ENCODE measurements at regions not wholly inside any gene's neighbourhood (a gene's known extent, or its start where the extent isn't known, plus 50 kb on each side); places are given as distances from the start of the nearest gene placed in this dataset.

DNA sequence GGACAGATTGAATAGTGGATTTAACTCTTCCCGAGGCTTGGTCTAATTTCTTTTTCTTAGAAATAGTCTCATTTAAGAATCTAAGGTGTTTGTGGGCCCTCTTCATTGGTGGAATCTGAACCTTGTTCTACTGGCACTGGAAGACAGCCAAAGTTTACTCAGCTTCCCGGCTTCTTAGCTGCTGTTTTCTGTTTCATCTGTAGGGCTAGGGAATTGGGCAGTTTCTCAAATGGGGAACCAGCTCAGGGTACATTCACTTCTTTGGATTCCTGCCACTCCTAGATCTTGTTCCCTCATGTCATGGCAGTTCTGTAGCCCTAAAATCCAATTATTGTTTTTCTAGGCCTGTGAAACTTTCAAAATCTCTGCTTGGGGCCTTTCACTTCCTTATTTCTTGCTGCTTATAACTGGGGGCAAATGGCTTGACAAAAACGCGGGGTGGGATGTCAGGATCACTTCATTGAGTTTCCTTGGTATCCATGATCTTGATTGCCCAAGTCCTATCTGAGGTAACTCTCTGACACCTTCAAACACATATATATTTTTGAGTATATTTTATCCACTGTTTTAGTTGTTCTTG is 985.0 kb downstream of the C4orf33 start:
- no peaks in the 10 kb centered on the region for H3K9me3 ChIP-seq
- TF ChIP-seq POLR2A (IDR thresholded peaks at IDR 0.05), result no peak
- H3K4me1 ChIP-seq, result no peaks in the 10 kb centered on the region
- WGBS, 2 donors, result 76 to 81% methylated on average over 4 of the region's 4 CpGs
- intact Hi-C loops (cut with DNase I; ENCODE audit: low total_unique reads), result no loop called here
- no peak overlapping the region for H3K4me3 ChIP-seq
- no peaks in the 10 kb centered on the region for H3K27me3 ChIP-seq
- no peaks in the 10 kb centered on the region for H3K36me3 ChIP-seq (ENCODE audit: low read depth, missing control alignments)
- DNase-seq, result no peak
- H3K27ac ChIP-seq, result no peak overlapping the region

- no peak for DNase-seq
- no peaks in the 10 kb centered on the region for H3K27me3 ChIP-seq
- H3K9me3 ChIP-seq, result no peaks in the 10 kb centered on the region
- WGBS, 2 donors, result 65 to 73% methylated on average over 14 to 20 of the region's 22 CpGs
- H3K27ac ChIP-seq, result no peak overlapping the region
- intact Hi-C loops (cut with DNase I; ENCODE audit: low total_unique reads), result no loop called here
- no peaks in the 10 kb centered on the region for H3K36me3 ChIP-seq (ENCODE audit: low read depth, missing control alignments)
- peak overlapping the region; percentile 34 to 54 for H3K4me3 ChIP-seq
- H3K4me1 ChIP-seq, result peaks cover 8% of the 10 kb centered on the region
- TF ChIP-seq, protein P1, sequence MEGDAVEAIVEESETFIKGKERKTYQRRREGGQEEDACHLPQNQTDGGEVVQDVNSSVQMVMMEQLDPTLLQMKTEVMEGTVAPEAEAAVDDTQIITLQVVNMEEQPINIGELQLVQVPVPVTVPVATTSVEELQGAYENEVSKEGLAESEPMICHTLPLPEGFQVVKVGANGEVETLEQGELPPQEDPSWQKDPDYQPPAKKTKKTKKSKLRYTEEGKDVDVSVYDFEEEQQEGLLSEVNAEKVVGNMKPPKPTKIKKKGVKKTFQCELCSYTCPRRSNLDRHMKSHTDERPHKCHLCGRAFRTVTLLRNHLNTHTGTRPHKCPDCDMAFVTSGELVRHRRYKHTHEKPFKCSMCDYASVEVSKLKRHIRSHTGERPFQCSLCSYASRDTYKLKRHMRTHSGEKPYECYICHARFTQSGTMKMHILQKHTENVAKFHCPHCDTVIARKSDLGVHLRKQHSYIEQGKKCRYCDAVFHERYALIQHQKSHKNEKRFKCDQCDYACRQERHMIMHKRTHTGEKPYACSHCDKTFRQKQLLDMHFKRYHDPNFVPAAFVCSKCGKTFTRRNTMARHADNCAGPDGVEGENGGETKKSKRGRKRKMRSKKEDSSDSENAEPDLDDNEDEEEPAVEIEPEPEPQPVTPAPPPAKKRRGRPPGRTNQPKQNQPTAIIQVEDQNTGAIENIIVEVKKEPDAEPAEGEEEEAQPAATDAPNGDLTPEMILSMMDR (IDR thresholded peaks at IDR 0.05), result no peak
- no peak for TF ChIP-seq POLR2A (IDR thresholded peaks at IDR 0.05)
These were observed 994.5 kb downstream of the C4orf33 start for GRCh38 chr4:130090427-130090826.

DNA sequence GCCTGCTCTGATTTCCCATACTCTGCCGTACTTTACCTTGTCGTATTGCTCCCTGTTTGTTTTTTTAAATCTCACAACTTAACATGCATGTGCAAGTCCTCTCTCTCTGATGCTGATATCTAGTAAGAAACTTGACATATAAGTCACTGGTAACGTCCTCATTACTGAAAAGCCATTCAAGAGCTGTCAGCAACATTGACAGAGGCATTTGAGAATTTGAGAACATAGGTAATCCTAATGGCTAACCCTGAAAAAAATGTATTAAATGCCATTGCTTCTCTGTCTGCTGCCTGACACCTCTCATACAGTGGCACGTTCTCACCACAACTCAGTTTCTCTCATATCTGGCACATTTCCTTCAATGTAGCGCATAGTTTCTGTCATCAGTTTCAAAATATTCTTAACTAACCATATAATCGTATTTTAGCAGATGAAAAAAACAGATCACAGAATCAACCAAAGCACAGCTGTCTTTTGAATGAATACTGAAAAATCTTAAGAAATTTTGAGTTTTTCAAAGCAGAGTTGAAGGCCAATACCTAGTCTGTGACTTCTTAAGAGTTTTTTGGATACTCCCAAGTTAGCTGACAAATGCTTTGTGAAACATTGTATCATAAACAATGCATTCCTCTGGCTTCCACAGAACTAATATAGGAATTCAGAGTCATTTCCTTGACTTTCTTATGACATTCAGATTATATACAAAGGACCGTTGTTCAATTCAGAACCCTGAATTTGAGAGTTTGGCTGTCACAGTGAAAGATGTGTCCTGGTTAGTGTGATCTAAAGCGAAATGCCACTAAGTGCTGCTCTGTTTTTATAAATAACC is 996.4 kb downstream of the C4orf33 start:
- H3K4me3 ChIP-seq, result no peak overlapping the region
- no peaks in the 10 kb centered on the region for H3K27me3 ChIP-seq
- H3K36me3 ChIP-seq (ENCODE audit: low read depth, missing control alignments), result no peaks in the 10 kb centered on the region
- WGBS, 2 donors, result 39 to 45% methylated on average over 8 of the region's 8 CpGs
- H3K4me1 ChIP-seq, result peaks cover 8% of the 10 kb centered on the region
- DNase-seq, result no peak
- intact Hi-C loops (cut with DNase I; ENCODE audit: low total_unique reads), result no loop called here
- H3K9me3 ChIP-seq, result no peaks in the 10 kb centered on the region
- H3K27ac ChIP-seq, result no peak overlapping the region
- TF ChIP-seq POLR2A (IDR thresholded peaks at IDR 0.05), result no peak
- TF ChIP-seq, protein P1 (IDR thresholded peaks at IDR 0.05), result no peak

GRCh38 chr4:130099105-130099504 is 1003.2 kb downstream of the C4orf33 start:
- Histone ChIP-seq H3K27ac (no peak overlapping the region), H3K4me1 (no peaks in the 10 kb centered on the region), H3K36me3 (ENCODE audit: low read depth, missing control alignments) (no peaks in the 10 kb centered on the region), H3K9me3 (no peaks in the 10 kb centered on the region), H3K4me3 (no peak overlapping the region), H3K27me3 (no peaks in the 10 kb centered on the region)
- intact Hi-C loops (cut with DNase I; ENCODE audit: low total_unique reads), result no loop called here
- 53 to 59% methylated on average over 1 of the region's 1 CpG for WGBS, 2 donors
- no peak for DNase-seq
- no peak for TF ChIP-seq POLR2A (IDR thresholded peaks at IDR 0.05)
- TF ChIP-seq, protein P1 (IDR thresholded peaks at IDR 0.05), result no peak

- intact Hi-C loops (cut with DNase I; ENCODE audit: low total_unique reads), result no loop called here
- Histone ChIP-seq H3K27ac (no peak overlapping the region), H3K27me3 (no peaks in the 10 kb centered on the region), H3K4me3 (no peak overlapping the region), H3K9me3 (no peaks in the 10 kb centered on the region), H3K36me3 (ENCODE audit: low read depth, missing control alignments) (no peaks in the 10 kb centered on the region), H3K4me1 (no peaks in the 10 kb centered on the region)
- TF ChIP-seq, protein P1 (IDR thresholded peaks at IDR 0.05), result no peak
- no peak for TF ChIP-seq POLR2A (IDR thresholded peaks at IDR 0.05)
- DNase-seq, result no peak
These were observed 1014.2 kb downstream of the C4orf33 start for GRCh38 chr4:130110189-130110588.

All from testis (tissue), 2 donors.